GM23338 (cell line): ENCODE measurements at regions not wholly inside any gene's neighbourhood (a gene's known extent, or its start where the extent isn't known, plus 50 kb on each side); places are given as distances from the start of the nearest gene placed in this dataset.

Source experiments
- ATAC-seq: fragments of 200-7000 bp; cut with Tn5 transposase; 3 replicates; pipeline ENCODE4 v1.9.1; 2020
- DNase-seq: peaks from one replicate; pipeline ENCODE4 v3.0.0-alpha.2; 2015; ENCODE audit warnings: low spot score
- H2AFZ ChIP-seq: fragments of 200-600 bp; sonication (generic); 2 replicates; pipeline ENCODE4 v1.8.0; 2016; ENCODE audit warnings: antibody characterized with exemption, mild to moderate bottlenecking, moderate library complexity
- H3F3A ChIP-seq: fragments of 200-600 bp; sonication (generic); replicated peaks from 2 replicates; pipeline ENCODE4 v1.8.0; 2017; ENCODE audit warnings: antibody characterized with exemption, mixed run types, low read depth
- H3K27ac ChIP-seq: fragments of 200-600 bp; sonication (generic); 2 replicates; pipeline ENCODE4 v1.6.1; 2016; ENCODE audit warnings: low read depth
- H3K27me3 ChIP-seq: fragments of 200-600 bp; sonication (generic); 2 replicates; pipeline ENCODE4 v1.8.0; 2016; ENCODE audit warnings: mild to moderate bottlenecking, mixed run types, moderate library complexity; ENCODE audit not compliant: insufficient read depth
- H3K36me3 ChIP-seq: fragments of 200-600 bp; sonication (generic); 2 replicates; pipeline ENCODE4 v1.8.0; 2016; ENCODE audit warnings: mild to moderate bottlenecking; ENCODE audit not compliant: insufficient read depth
- H3K4me1 ChIP-seq: fragments of 200-600 bp; sonication (generic); 2 replicates; pipeline ENCODE4 v1.8.0; 2016; ENCODE audit warnings: mild to moderate bottlenecking, moderate library complexity; ENCODE audit not compliant: insufficient read depth
- H3K4me2 ChIP-seq: fragments of 200-600 bp; sonication (generic); 2 replicates; pipeline ENCODE4 v1.7.1; 2017; ENCODE audit warnings: mixed run types
- H3K4me3 ChIP-seq: fragments of 200-600 bp; sonication (generic); 2 replicates; pipeline ENCODE4 v1.6.1; 2016; ENCODE audit warnings: mixed run types
- H3K79me2 ChIP-seq: fragments of 200-600 bp; sonication (generic); replicated peaks from 2 replicates; pipeline ENCODE4 v1.8.0; 2017; ENCODE audit warnings: mild to moderate bottlenecking; ENCODE audit not compliant: insufficient read depth
- H3K9me2 ChIP-seq: fragments of 200-600 bp; sonication (generic); 2 replicates; pipeline ENCODE4 v1.8.0; 2017; ENCODE audit not compliant: insufficient read depth
- H4K20me1 ChIP-seq: fragments of 200-600 bp; sonication (generic); replicated peaks from 2 replicates; pipeline ENCODE4 v1.8.0; 2017; ENCODE audit warnings: mild to moderate bottlenecking; ENCODE audit not compliant: insufficient read depth
- H3K27ac Mint-ChIP-seq: 2 replicates; pipeline ENCODE4 v1.8.0; 2020; ENCODE audit warnings: inconsistent platforms, mild to moderate bottlenecking, moderate library complexity, mixed read lengths
- H3K27me3 Mint-ChIP-seq: 3 replicates; pipeline ENCODE4 v1.8.0; 2022; ENCODE audit warnings: low read depth, mild to moderate bottlenecking, moderate library complexity, mixed read lengths, inconsistent platforms; ENCODE audit not compliant: insufficient read depth, poor library complexity
- H3K36me3 Mint-ChIP-seq: 3 replicates; pipeline ENCODE4 v1.8.0; 2021; ENCODE audit warnings: low read depth, mild to moderate bottlenecking, inconsistent platforms, moderate library complexity, mixed read lengths
- H3K4me1 Mint-ChIP-seq: 3 replicates; pipeline ENCODE4 v1.8.0; 2020; ENCODE audit warnings: mild to moderate bottlenecking, inconsistent platforms, mixed read lengths
- H3K4me3 Mint-ChIP-seq: 3 replicates; pipeline ENCODE4 v1.8.0; 2021; ENCODE audit warnings: moderate library complexity, mild to moderate bottlenecking, inconsistent platforms, mixed read lengths
- H3K9me3 Mint-ChIP-seq: 3 replicates; pipeline ENCODE4 v1.8.0; 2020; ENCODE audit warnings: moderate library complexity, mild to moderate bottlenecking, inconsistent platforms, mixed read lengths
- ETS1 ChIP-seq: IDR thresholded peaks from 2 replicates; pipeline ENCODE4 v1.6.1; 2016; ENCODE audit warnings: antibody characterized with exemption
- NANOG ChIP-seq: IDR thresholded peaks from 2 replicates; pipeline ENCODE4 v1.6.1; 2016; ENCODE audit warnings: antibody characterized with exemption, borderline replicate concordance
- POLR2AphosphoS5 ChIP-seq: IDR thresholded peaks from 2 replicates; pipeline ENCODE4 v1.6.1; 2016; ENCODE audit warnings: antibody characterized with exemption, low read depth
- STAT1 ChIP-seq: IDR thresholded peaks from one replicate; pipeline ENCODE4 v1.6.1; 2016; ENCODE audit warnings: antibody characterized with exemption; ENCODE audit not compliant: unreplicated experiment
- ZNF331 ChIP-seq: fragments of 250-450 bp; sonication (Bioruptor Pico); IDR thresholded peaks from 2 replicates; pipeline ENCODE4 v1.5.0; 2020; ENCODE audit warnings: low read depth, mild to moderate bottlenecking, moderate library complexity
- TF ChIP-seq, protein P1 (sequence below): fragments of 250-450 bp; sonication (Bioruptor Pico); IDR thresholded peaks from 2 replicates; pipeline ENCODE4 v1.5.0; 2020; ENCODE audit warnings: mild to moderate bottlenecking, moderate library complexity

- no peaks in the 10 kb centered on the region for H3K27me3 ChIP-seq
- TF ChIP-seq POLR2AphosphoS5 (no peak), ETS1 (no peak), ZNF331 (CRISPR knock-in tag) (no peak), STAT1 (no peak), NANOG (no peak)
- TF ChIP-seq, protein P1, sequence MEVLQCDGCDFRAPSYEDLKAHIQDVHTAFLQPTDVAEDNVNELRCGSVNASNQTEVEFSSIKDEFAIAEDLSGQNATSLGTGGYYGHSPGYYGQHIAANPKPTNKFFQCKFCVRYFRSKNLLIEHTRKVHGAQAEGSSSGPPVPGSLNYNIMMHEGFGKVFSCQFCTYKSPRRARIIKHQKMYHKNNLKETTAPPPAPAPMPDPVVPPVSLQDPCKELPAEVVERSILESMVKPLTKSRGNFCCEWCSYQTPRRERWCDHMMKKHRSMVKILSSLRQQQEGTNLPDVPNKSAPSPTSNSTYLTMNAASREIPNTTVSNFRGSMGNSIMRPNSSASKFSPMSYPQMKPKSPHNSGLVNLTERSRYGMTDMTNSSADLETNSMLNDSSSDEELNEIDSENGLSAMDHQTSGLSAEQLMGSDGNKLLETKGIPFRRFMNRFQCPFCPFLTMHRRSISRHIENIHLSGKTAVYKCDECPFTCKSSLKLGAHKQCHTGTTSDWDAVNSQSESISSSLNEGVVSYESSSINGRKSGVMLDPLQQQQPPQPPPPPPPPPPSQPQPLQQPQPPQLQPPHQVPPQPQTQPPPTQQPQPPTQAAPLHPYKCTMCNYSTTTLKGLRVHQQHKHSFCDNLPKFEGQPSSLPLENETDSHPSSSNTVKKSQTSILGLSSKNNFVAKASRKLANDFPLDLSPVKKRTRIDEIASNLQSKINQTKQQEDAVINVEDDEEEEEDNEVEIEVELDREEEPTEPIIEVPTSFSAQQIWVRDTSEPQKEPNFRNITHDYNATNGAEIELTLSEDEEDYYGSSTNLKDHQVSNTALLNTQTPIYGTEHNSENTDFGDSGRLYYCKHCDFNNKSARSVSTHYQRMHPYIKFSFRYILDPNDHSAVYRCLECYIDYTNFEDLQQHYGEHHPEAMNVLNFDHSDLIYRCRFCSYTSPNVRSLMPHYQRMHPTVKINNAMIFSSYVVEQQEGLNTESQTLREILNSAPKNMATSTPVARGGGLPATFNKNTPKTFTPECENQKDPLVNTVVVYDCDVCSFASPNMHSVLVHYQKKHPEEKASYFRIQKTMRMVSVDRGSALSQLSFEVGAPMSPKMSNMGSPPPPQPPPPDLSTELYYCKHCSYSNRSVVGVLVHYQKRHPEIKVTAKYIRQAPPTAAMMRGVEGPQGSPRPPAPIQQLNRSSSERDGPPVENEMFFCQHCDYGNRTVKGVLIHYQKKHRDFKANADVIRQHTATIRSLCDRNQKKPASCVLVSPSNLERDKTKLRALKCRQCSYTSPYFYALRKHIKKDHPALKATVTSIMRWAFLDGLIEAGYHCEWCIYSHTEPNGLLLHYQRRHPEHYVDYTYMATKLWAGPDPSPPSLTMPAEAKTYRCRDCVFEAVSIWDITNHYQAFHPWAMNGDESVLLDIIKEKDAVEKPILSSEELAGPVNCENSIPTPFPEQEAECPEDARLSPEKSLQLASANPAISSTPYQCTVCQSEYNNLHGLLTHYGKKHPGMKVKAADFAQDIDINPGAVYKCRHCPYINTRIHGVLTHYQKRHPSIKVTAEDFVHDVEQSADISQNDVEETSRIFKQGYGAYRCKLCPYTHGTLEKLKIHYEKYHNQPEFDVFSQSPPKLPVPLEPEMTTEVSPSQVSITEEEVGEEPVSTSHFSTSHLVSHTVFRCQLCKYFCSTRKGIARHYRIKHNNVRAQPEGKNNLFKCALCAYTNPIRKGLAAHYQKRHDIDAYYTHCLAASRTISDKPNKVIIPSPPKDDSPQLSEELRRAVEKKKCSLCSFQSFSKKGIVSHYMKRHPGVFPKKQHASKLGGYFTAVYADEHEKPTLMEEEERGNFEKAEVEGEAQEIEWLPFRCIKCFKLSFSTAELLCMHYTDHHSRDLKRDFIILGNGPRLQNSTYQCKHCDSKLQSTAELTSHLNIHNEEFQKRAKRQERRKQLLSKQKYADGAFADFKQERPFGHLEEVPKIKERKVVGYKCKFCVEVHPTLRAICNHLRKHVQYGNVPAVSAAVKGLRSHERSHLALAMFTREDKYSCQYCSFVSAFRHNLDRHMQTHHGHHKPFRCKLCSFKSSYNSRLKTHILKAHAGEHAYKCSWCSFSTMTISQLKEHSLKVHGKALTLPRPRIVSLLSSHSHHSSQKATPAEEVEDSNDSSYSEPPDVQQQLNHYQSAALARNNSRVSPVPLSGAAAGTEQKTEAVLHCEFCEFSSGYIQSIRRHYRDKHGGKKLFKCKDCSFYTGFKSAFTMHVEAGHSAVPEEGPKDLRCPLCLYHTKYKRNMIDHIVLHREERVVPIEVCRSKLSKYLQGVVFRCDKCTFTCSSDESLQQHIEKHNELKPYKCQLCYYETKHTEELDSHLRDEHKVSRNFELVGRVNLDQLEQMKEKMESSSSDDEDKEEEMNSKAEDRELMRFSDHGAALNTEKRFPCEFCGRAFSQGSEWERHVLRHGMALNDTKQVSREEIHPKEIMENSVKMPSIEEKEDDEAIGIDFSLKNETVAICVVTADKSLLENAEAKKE (CRISPR knock-in tag), result no peak
- H3K4me3 Mint-ChIP-seq, result no peak overlapping the region
- no peaks in the 10 kb centered on the region for H3K79me2 ChIP-seq
- H3K27me3 Mint-ChIP-seq, result no peaks in the 10 kb centered on the region
- H2AFZ ChIP-seq, result no peak overlapping the region
- H3K36me3 Mint-ChIP-seq, result peaks cover 7% of the 10 kb centered on the region; the same call in 2 of the 3 replicates
- no peak overlapping the region for H3K27ac Mint-ChIP-seq
- peaks cover 23% of the 10 kb centered on the region for H3K4me1 Mint-ChIP-seq
- ATAC-seq (no peak), DNase-seq (no peak)
- no peak overlapping the region for H3K27ac ChIP-seq
- peaks cover 10% of the 10 kb centered on the region for H3K9me3 Mint-ChIP-seq
- H3F3A ChIP-seq, result no peaks in the 10 kb centered on the region
- no peak overlapping the region for H3K4me2 ChIP-seq
- no peak overlapping the region for H3K4me3 ChIP-seq
- peaks cover 21% of the 10 kb centered on the region for H3K4me1 ChIP-seq
- H4K20me1 ChIP-seq, result no peaks in the 10 kb centered on the region
- peaks cover 9% of the 10 kb centered on the region; the same call in 1 of the 2 replicates for H3K9me2 ChIP-seq
- no peaks in the 10 kb centered on the region for H3K36me3 ChIP-seq
Measured at GRCh38 chr18:64419156-64419555, 270.3 kb upstream of the LINC00305 start.
